ENCODE measurements at regions not wholly inside any gene's neighbourhood (a gene's known extent, or its start where the extent isn't known, plus 50 kb on each side); places are given as distances from the start of the nearest gene placed in this dataset.

DNA sequence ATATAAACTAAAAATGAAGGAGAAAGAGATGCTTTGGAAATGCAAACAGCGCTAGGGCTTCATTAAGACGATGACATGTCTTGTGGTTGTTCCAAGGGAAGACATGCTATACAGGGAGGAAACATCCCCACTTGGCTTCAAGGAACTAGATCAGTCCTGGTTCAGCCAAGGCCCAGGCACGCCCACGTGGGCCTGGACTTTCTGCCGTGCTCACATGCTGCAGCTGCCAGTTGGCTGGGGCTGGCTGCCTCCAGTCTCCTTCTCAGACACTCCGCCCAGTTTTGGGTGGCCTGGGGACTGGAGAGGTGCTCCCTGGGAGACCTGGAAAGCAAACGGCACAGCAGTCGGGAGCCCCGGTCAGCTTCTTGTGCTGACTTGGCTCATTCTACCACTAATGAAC is 109.6 kb downstream of the GLI2 start:
- ATAC-seq (no peak), DNase-seq (ENCODE audit: low read depth, low spot score) (no peak)
- TF ChIP-seq SIN3A (IDR thresholded peaks at IDR 0.05; ENCODE audit: low read depth) (no peak), POLR2AphosphoS5 (IDR thresholded peaks at IDR 0.05; ENCODE audit: low read depth, low read length) (no peak), CBX3 (IDR thresholded peaks at IDR 0.05; ENCODE audit: low read depth) (no peak), YY1 (IDR thresholded peaks at IDR 0.05; ENCODE audit: extremely low read depth, insufficient replicate concordance, low read depth, low read length) (no peak), SP1 (IDR thresholded peaks at IDR 0.05; ENCODE audit: low read depth) (no peak), TCF7L2 (IDR thresholded peaks at IDR 0.05; ENCODE audit: borderline replicate concordance, extremely low read depth, insufficient read depth, insufficient read length) (no peak)
- H4K20me1 ChIP-seq (ENCODE audit: insufficient read depth): no peaks in the 10 kb centered on the region
- intact Hi-C loops (cut with micrococcal nuclease): no loop called here
- H3K27ac ChIP-seq (ENCODE audit: low read depth, low read length): no peak overlapping the region
- RAD21 ChIA-PET (ENCODE audit: low non-redundant PET in 1 of 2, low total read pairs in 2 of 2, uncharacterized antibody in 2 of 2, unreplicated experiment in 2 of 2): no interaction called here
- BruUV-seq (replicated peaks): no TSS peak
- no peak overlapping the region for H3K9ac ChIP-seq (ENCODE audit: low read length)
- no peak overlapping the region for H3K4me3 ChIP-seq (replicated peaks in 1 of 2; ENCODE audit: low read depth in 1 of 2, low read length in 2 of 2)
- no peaks in the 10 kb centered on the region for H3K27me3 ChIP-seq (ENCODE audit: insufficient read depth, low read length)
- H3K9me2 ChIP-seq (ENCODE audit: insufficient read depth): no peaks in the 10 kb centered on the region
- H3K9me3 ChIP-seq (ENCODE audit: control insufficient read depth in 1 of 2, insufficient read depth in 1 of 2, low read depth in 1 of 2, low read length in 2 of 2): no peaks in the 10 kb centered on the region
- no peak overlapping the region for H3K4me2 ChIP-seq (ENCODE audit: low read length)
- CTCF ChIA-PET: no interaction called here
- POLR2A ChIA-PET: no interaction called here
- no peak overlapping the region for H2AFZ ChIP-seq (ENCODE audit: low read depth, low read length, poor library complexity, severe bottlenecking)
- H3K79me2 ChIP-seq (ENCODE audit: insufficient read depth, low read length): no peaks in the 10 kb centered on the region
- H3K36me3 ChIP-seq (ENCODE audit: control insufficient read depth in 1 of 2, insufficient read depth in 2 of 2, low read length in 2 of 2): no peaks in the 10 kb centered on the region
- H3K4me1 ChIP-seq (ENCODE audit: control insufficient read depth in 1 of 2, insufficient read depth in 2 of 2, low read length in 2 of 2): no peaks in the 10 kb centered on the region

DNA sequence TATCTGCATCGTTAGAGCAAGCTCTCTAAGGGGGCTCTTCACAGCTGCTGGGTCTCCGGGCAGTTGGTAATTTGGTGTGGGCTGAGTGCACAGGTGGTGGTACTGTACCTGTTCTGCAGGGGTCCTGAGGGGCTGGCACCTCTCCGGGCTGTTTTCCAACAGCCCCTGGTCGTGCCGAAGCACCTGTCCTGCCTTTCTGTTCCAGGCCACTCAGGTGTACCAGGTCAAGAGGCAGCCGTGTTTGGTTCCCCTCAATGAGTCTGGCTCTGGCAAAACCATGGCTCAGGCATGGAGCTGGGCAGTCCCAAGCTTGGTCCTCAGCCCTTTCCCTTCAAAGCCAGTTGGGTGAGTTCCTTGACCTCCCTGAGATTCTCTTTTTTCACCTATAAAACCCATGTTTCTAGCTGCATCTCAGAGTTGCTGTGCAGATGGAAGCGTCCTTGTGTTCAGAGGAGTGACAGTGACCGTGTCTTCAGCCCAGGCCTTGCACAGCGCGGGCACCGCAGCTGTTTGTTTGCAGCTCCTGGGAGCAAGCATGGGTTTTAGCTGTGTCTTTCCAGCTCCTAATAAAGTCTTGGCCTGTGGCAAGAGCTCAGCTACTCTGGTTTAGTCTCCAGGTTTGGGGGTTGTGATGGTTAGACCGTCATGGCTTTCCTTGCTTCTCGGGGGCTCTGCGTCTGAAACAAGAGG is 110.9 kb downstream of the GLI2 start:
- DNase-seq (ENCODE audit: low read depth, low spot score) (no peak), ATAC-seq (no peak)
- ChIA-PET CTCF (no interaction called here), POLR2A (no interaction called here), RAD21 (ENCODE audit: low non-redundant PET in 1 of 2, low total read pairs in 2 of 2, uncharacterized antibody in 2 of 2, unreplicated experiment in 2 of 2) (no interaction called here)
- Histone ChIP-seq H3K9ac (ENCODE audit: low read length) (no peak overlapping the region), H3K9me3 (ENCODE audit: control insufficient read depth in 1 of 2, insufficient read depth in 1 of 2, low read depth in 1 of 2, low read length in 2 of 2) (no peaks in the 10 kb centered on the region), H3K9me2 (ENCODE audit: insufficient read depth) (no peaks in the 10 kb centered on the region), H3K4me3 (replicated peaks in 1 of 2; ENCODE audit: low read depth in 1 of 2, low read length in 2 of 2) (no peak overlapping the region), H4K20me1 (ENCODE audit: insufficient read depth) (no peaks in the 10 kb centered on the region), H3K79me2 (ENCODE audit: insufficient read depth, low read length) (no peaks in the 10 kb centered on the region), H3K27ac (ENCODE audit: low read depth, low read length) (no peak overlapping the region), H3K36me3 (ENCODE audit: control insufficient read depth in 1 of 2, insufficient read depth in 2 of 2, low read length in 2 of 2) (no peaks in the 10 kb centered on the region), H3K27me3 (ENCODE audit: insufficient read depth, low read length) (no peaks in the 10 kb centered on the region), H2AFZ (ENCODE audit: low read depth, low read length, poor library complexity, severe bottlenecking) (no peak overlapping the region), H3K4me1 (ENCODE audit: control insufficient read depth in 1 of 2, insufficient read depth in 2 of 2, low read length in 2 of 2) (no peaks in the 10 kb centered on the region), H3K4me2 (ENCODE audit: low read length) (no peak overlapping the region)
- no TSS peak for BruUV-seq (replicated peaks)
- intact Hi-C loops (cut with micrococcal nuclease): no loop called here
- TF ChIP-seq, protein P1, sequence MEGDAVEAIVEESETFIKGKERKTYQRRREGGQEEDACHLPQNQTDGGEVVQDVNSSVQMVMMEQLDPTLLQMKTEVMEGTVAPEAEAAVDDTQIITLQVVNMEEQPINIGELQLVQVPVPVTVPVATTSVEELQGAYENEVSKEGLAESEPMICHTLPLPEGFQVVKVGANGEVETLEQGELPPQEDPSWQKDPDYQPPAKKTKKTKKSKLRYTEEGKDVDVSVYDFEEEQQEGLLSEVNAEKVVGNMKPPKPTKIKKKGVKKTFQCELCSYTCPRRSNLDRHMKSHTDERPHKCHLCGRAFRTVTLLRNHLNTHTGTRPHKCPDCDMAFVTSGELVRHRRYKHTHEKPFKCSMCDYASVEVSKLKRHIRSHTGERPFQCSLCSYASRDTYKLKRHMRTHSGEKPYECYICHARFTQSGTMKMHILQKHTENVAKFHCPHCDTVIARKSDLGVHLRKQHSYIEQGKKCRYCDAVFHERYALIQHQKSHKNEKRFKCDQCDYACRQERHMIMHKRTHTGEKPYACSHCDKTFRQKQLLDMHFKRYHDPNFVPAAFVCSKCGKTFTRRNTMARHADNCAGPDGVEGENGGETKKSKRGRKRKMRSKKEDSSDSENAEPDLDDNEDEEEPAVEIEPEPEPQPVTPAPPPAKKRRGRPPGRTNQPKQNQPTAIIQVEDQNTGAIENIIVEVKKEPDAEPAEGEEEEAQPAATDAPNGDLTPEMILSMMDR (IDR thresholded peaks at IDR 0.05 in 2 of 3, conservative IDR thresholded peaks at IDR 0.05 in 1 of 3; ENCODE audit: borderline replicate concordance in 1 of 3, insufficient read depth in 1 of 3, low read depth in 2 of 3, low read length in 2 of 3): no peak
- TF ChIP-seq RAD21 (IDR thresholded peaks at IDR 0.05; ENCODE audit: low read depth) (no peak), SP1 (IDR thresholded peaks at IDR 0.05; ENCODE audit: low read depth) (no peak), POLR2AphosphoS5 (IDR thresholded peaks at IDR 0.05; ENCODE audit: low read depth, low read length) (no peak), JUND (IDR thresholded peaks at IDR 0.05) (no peak), ELF1 (IDR thresholded peaks at IDR 0.05; ENCODE audit: borderline replicate concordance, low read depth) (no peak), FOSL1 (IDR thresholded peaks at IDR 0.05; ENCODE audit: low read depth) (no peak), CBX3 (IDR thresholded peaks at IDR 0.05; ENCODE audit: low read depth) (no peak), SIN3A (IDR thresholded peaks at IDR 0.05; ENCODE audit: low read depth) (no peak), YY1 (IDR thresholded peaks at IDR 0.05; ENCODE audit: extremely low read depth, insufficient replicate concordance, low read depth, low read length) (no peak)
- TF ChIP-seq, protein P2, sequence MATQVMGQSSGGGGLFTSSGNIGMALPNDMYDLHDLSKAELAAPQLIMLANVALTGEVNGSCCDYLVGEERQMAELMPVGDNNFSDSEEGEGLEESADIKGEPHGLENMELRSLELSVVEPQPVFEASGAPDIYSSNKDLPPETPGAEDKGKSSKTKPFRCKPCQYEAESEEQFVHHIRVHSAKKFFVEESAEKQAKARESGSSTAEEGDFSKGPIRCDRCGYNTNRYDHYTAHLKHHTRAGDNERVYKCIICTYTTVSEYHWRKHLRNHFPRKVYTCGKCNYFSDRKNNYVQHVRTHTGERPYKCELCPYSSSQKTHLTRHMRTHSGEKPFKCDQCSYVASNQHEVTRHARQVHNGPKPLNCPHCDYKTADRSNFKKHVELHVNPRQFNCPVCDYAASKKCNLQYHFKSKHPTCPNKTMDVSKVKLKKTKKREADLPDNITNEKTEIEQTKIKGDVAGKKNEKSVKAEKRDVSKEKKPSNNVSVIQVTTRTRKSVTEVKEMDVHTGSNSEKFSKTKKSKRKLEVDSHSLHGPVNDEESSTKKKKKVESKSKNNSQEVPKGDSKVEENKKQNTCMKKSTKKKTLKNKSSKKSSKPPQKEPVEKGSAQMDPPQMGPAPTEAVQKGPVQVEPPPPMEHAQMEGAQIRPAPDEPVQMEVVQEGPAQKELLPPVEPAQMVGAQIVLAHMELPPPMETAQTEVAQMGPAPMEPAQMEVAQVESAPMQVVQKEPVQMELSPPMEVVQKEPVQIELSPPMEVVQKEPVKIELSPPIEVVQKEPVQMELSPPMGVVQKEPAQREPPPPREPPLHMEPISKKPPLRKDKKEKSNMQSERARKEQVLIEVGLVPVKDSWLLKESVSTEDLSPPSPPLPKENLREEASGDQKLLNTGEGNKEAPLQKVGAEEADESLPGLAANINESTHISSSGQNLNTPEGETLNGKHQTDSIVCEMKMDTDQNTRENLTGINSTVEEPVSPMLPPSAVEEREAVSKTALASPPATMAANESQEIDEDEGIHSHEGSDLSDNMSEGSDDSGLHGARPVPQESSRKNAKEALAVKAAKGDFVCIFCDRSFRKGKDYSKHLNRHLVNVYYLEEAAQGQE (IDR thresholded peaks at IDR 0.05; ENCODE audit: low read depth): no peak
- TF ChIP-seq, protein P3, sequence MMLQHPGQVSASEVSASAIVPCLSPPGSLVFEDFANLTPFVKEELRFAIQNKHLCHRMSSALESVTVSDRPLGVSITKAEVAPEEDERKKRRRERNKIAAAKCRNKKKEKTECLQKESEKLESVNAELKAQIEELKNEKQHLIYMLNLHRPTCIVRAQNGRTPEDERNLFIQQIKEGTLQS (IDR thresholded peaks at IDR 0.05): no peak
- TF ChIP-seq, protein P4, sequence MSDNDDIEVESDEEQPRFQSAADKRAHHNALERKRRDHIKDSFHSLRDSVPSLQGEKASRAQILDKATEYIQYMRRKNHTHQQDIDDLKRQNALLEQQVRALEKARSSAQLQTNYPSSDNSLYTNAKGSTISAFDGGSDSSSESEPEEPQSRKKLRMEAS (IDR thresholded peaks at IDR 0.05): no peak
